SK-N-MC (cell line): ENCODE measurements at regions not wholly inside any gene's neighbourhood (a gene's known extent, or its start where the extent isn't known, plus 50 kb on each side); places are given as distances from the start of the nearest gene placed in this dataset.

Source experiments
- EZH2 ChIP-seq: fragments of 200-600 bp; sonication (generic); IDR thresholded peaks from one replicate; pipeline ENCODE4 v1.6.1; 2017; ENCODE audit warnings: antibody characterized with exemption
- FOXP2 ChIP-seq: optimal IDR thresholded peaks from 2 replicates; pipeline ENCODE3; 2011; ENCODE audit warnings: mild to moderate bottlenecking, moderate library complexity; ENCODE audit not compliant: insufficient read depth; ENCODE audit errors: extremely low read length, control extremely low read depth
- POLR2AphosphoS5 ChIP-seq: IDR thresholded peaks from 2 replicates; pipeline ENCODE4 v1.6.1; 2012; ENCODE audit warnings: mild to moderate bottlenecking, low read depth, low read length, borderline replicate concordance

DNA sequence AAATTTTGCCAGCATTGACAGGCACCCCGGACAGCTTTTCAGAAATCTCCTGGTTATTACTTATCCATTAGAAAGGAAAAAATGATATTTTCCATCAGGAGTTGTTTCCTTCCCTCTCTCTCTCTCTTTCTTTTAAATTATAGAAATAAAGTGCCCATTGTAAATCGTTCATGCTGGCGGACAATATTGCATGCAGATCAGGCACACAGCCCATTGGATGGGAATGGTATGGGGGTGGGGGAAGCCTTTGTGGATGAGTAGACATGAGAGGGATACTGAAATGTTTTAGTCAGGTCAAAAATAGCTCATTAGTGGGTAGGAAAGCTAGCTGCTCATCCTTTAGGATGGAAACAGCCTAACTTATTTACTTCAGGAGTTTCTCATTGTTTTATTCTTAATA is 764.9 kb upstream of the MMS22L start:
- TF ChIP-seq POLR2AphosphoS5, result no peak
- TF ChIP-seq EZH2, result no peak
- no peak for TF ChIP-seq FOXP2
